ENCODE measurements at regions not wholly inside any gene's neighbourhood (a gene's known extent, or its start where the extent isn't known, plus 50 kb on each side); places are given as distances from the start of the nearest gene placed in this dataset.

GRCh38 chr6:93581371-93581770, 162.0 kb upstream of the EPHA7 start:
- TF ChIP-seq CTCF (IDR thresholded peaks at IDR 0.05 in 4 of 5, conservative IDR thresholded peaks at IDR 0.05 in 1 of 5) (no peak), POLR2A (IDR thresholded peaks at IDR 0.05) (no peak)

Data from gastrocnemius medialis (tissue), 4 donors.